Fibroblast of lung (primary cell): ENCODE measurements at regions not wholly inside any gene's neighbourhood (a gene's known extent, or its start where the extent isn't known, plus 50 kb on each side); places are given as distances from the start of the nearest gene placed in this dataset.

Experiments used
- CTCF ChIP-seq, 2 donors: IDR thresholded peaks in 1 of 2; conservative IDR thresholded peaks in 1 of 2; 1 replicate in 1 of 2; 2 replicates in 1 of 2; pipeline ENCODE4 v1.5.1; 2011 to 2012; ENCODE audit warnings: low read length in 2 of 2, control low read depth in 1 of 2, inconsistent platforms in 1 of 2, low read depth in 1 of 2, mild to moderate bottlenecking in 1 of 2
- EZH2 ChIP-seq: IDR thresholded peaks from 2 replicates; pipeline ENCODE4 v1.5.1; 2012; ENCODE audit warnings: low read length, control low read depth, mild to moderate bottlenecking; ENCODE audit errors: missing control alignments

DNA sequence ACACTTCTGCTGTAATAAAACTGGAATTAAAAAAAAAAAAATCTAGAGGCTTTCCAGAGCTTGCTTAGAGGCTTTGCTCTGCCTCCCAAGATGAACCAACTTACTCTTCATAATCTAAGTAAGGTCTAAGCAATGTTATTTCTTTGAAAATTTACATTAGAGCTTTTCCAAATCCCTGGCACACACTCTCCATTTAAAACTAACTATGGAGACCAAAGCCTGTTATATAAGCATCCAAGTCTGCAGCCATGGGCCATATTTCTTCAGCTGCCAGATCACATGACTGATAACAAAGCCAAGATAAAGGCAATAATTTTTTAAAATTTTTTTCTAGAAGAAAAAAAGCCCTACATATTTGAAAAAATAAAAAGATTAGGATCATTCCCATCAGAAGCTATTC, 55.0 kb upstream of the ARHGEF3 start:
- TF ChIP-seq CTCF (conservative IDR thresholded peaks at IDR 0.05 in 1 of 2, IDR thresholded peaks at IDR 0.05 in 1 of 2; ENCODE audit: low read depth in 1 of 2, low read length in 2 of 2) (no peak), EZH2 (no peak)
